Neural cell (in vitro differentiated cells): ENCODE measurements at regions not wholly inside any gene's neighbourhood (a gene's known extent, or its start where the extent isn't known, plus 50 kb on each side); places are given as distances from the start of the nearest gene placed in this dataset.
A peak's percentile ranks its signal among the peaks of the same experiment; 100 is the strongest.

Experiments used
- CTCF ChIP-seq: fragments of 450-650 bp; IDR thresholded peaks from 2 replicates; pipeline ENCODE4 v1.5.1; 2014; ENCODE audit warnings: antibody characterized with exemption, mild to moderate bottlenecking, moderate library complexity; ENCODE audit not compliant: poor library complexity, severe bottlenecking
- EP300 ChIP-seq: fragments of 450-650 bp; conservative IDR thresholded peaks from 2 replicates; pipeline ENCODE4 v1.6.1; 2014; ENCODE audit warnings: antibody characterized with exemption, mild to moderate bottlenecking, moderate library complexity; ENCODE audit not compliant: poor library complexity, severe bottlenecking
- EZH2 ChIP-seq: fragments of 200-600, 300-800 bp; shearing (Covaris generic), sonication (generic); IDR thresholded peaks from 2 replicates; pipeline ENCODE4 v1.6.1; 2014; ENCODE audit warnings: antibody characterized with exemption, low read length, borderline replicate concordance, mild to moderate bottlenecking; ENCODE audit not compliant: insufficient read depth, poor library complexity, severe bottlenecking
- MXI1 ChIP-seq: fragments of 450-650 bp; conservative IDR thresholded peaks from 2 replicates; pipeline ENCODE4 v1.6.1; 2014; ENCODE audit warnings: antibody characterized with exemption, mild to moderate bottlenecking; ENCODE audit not compliant: poor library complexity, severe bottlenecking
- POLR2AphosphoS5 ChIP-seq: IDR thresholded peaks from 2 replicates; pipeline ENCODE4 v1.6.1; 2012
- RAD21 ChIP-seq: fragments of 450-650 bp; conservative IDR thresholded peaks from 2 replicates; pipeline ENCODE4 v1.6.1; 2014; ENCODE audit warnings: antibody characterized with exemption, mild to moderate bottlenecking, moderate library complexity
- REST ChIP-seq: IDR thresholded peaks from 2 replicates; pipeline ENCODE4 v1.6.1; 2012; ENCODE audit warnings: borderline replicate concordance
- SMC3 ChIP-seq: fragments of 450-650 bp; conservative IDR thresholded peaks from 2 replicates; pipeline ENCODE4 v1.6.1; 2014; ENCODE audit warnings: antibody characterized with exemption, mild to moderate bottlenecking, moderate library complexity; ENCODE audit not compliant: poor library complexity
- TAF1 ChIP-seq: IDR thresholded peaks from 2 replicates; pipeline ENCODE4 v1.6.1; 2012; ENCODE audit warnings: low read depth

DNA sequence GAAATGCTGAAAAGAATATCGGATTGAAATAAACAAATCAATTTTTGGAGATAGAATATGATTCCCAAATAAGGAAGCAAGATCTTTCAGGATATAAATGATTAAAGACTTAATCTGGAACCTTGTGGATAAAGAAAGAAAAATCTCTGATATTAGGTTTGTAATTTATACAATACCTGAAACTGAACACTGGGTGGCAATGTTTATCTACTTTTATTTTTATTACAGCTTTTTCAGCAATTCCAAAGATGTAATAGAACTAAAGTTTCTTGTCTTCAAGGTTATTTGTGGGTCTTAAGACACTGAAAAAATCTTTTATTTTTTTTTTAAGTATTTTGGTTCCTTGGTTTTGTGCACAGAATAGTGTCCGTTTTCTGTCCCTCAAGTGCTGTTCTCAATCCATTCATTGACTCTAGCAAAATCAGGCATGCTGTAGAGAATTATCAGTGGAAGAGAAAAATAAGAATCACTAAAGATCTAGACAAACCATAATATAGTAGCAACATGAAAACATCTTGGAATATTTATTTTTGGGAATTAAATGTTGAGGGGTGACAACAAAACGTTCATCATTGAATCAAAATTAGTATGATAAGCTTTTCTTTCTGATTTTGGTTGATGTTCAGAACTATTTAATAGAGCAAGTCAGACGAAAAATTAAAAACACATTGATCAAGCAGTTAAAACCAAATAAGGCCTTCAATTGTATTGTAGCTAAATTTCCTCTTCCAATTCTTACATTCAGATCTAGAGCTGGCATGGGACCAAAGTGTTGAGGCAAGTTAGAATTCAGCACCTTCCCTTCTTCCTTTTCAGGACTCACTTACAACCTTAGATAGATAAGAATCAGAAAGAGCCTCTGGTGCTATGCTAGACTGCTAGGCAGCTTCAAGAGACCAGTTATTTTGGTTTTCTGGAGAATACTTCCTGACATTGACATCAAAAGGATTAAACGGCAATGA lies 704.4 kb upstream of the PCDH20 start:
- TF ChIP-seq REST (no peak), POLR2AphosphoS5 (no peak), CTCF (peak; percentile 71), EP300 (no peak), MXI1 (no peak), EZH2 (no peak), SMC3 (peak; percentile 84), RAD21 (peak; percentile 83), TAF1 (no peak)
